Liver (tissue), 8 donors: ENCODE measurements at regions not wholly inside any gene's neighbourhood (a gene's known extent, or its start where the extent isn't known, plus 50 kb on each side); places are given as distances from the start of the nearest gene placed in this dataset.

Source experiments
- DNase-seq: peaks from one replicate; pipeline ENCODE4 v3.0.0-alpha.2; 2017; ENCODE audit warnings: low spot score
- H3K27ac ChIP-seq, 2 donors: one replicate each; pipeline ENCODE4 v1.7.0; 2013; ENCODE audit warnings: inconsistent platforms in 2 of 2, low read length in 2 of 2, control low read depth in 1 of 2, low read depth in 1 of 2, mild to moderate bottlenecking in 1 of 2
- H3K27me3 ChIP-seq, 4 donors: one replicate each; pipeline versions ENCODE4 v1.6.1 to v1.7.0; 2013; ENCODE audit warnings: low read length in 3 of 4, inconsistent platforms in 1 of 4, mild to moderate bottlenecking in 1 of 4, moderate library complexity in 1 of 4; ENCODE audit not compliant: control insufficient read depth in 4 of 4, insufficient read depth in 4 of 4
- H3K36me3 ChIP-seq, 4 donors: one replicate each; pipeline versions ENCODE4 v1.6.1 to v1.7.0; 2013; ENCODE audit warnings: low read length in 3 of 4, mild to moderate bottlenecking in 3 of 4, low read depth in 1 of 4, moderate library complexity in 1 of 4; ENCODE audit not compliant: control insufficient read depth in 4 of 4, insufficient read depth in 3 of 4
- H3K4me1 ChIP-seq, 4 donors: one replicate each; pipeline versions ENCODE4 v1.6.1 to v1.7.0; 2013; ENCODE audit warnings: low read length in 3 of 4, mild to moderate bottlenecking in 3 of 4, moderate library complexity in 1 of 4; ENCODE audit not compliant: control insufficient read depth in 4 of 4, insufficient read depth in 4 of 4
- H3K4me3 ChIP-seq, 3 donors: one replicate each; pipeline versions ENCODE4 v1.6.1 to v1.7.0; 2013; ENCODE audit warnings: low read length in 3 of 3, control low read depth in 1 of 3, low read depth in 1 of 3, mild to moderate bottlenecking in 1 of 3
- H3K9ac ChIP-seq, 2 donors: one replicate each; pipeline ENCODE4 v1.7.0; 2013; ENCODE audit warnings: low read length in 2 of 2, mild to moderate bottlenecking in 2 of 2, moderate library complexity in 2 of 2, control low read depth in 1 of 2, low read depth in 1 of 2
- H3K9me3 ChIP-seq, 4 donors: one replicate each; pipeline versions ENCODE4 v1.6.1 to v1.7.0; 2013; ENCODE audit warnings: low read length in 3 of 4; ENCODE audit not compliant: control insufficient read depth in 4 of 4
- ATF3 ChIP-seq: IDR thresholded peaks from 2 replicates; pipeline ENCODE4 v1.6.1; 2016; ENCODE audit warnings: antibody characterized with exemption
- CTCF ChIP-seq: fragments of 150-350 bp; IDR thresholded peaks from 2 replicates; pipeline ENCODE4 v1.5.1; 2017; ENCODE audit warnings: improper control_type of control experiment, low read depth, low read length; ENCODE audit not compliant: missing input control
- EGR1 ChIP-seq, 2 donors: IDR thresholded peaks; 2 replicates each; pipeline ENCODE4 v1.6.1; 2016 to 2018; ENCODE audit warnings: antibody characterized with exemption in 2 of 2, low read depth in 2 of 2
- FOXA1 ChIP-seq: IDR thresholded peaks from 2 replicates; pipeline ENCODE4 v1.6.1; 2016; ENCODE audit warnings: antibody characterized with exemption
- FOXA2 ChIP-seq: IDR thresholded peaks from 2 replicates; pipeline ENCODE4 v1.6.1; 2016; ENCODE audit warnings: antibody characterized with exemption
- GABPA ChIP-seq, 2 donors: IDR thresholded peaks in 1 of 2; conservative IDR thresholded peaks in 1 of 2; 2 replicates each; pipeline ENCODE4 v1.6.1; 2016; ENCODE audit warnings: antibody characterized with exemption in 2 of 2, mild to moderate bottlenecking in 1 of 2, moderate library complexity in 1 of 2
- HNF4G ChIP-seq: IDR thresholded peaks from 2 replicates; pipeline ENCODE4 v1.6.1; 2016; ENCODE audit warnings: antibody characterized with exemption
- MAX ChIP-seq: IDR thresholded peaks from 2 replicates; pipeline ENCODE4 v1.6.1; 2016; ENCODE audit warnings: antibody characterized with exemption
- NR2F2 ChIP-seq: IDR thresholded peaks from 2 replicates; pipeline ENCODE4 v1.6.1; 2016; ENCODE audit warnings: antibody characterized with exemption
- REST ChIP-seq: IDR thresholded peaks from 2 replicates; pipeline ENCODE4 v1.6.1; 2016; ENCODE audit warnings: antibody characterized with exemption, mild to moderate bottlenecking
- YY1 ChIP-seq: IDR thresholded peaks from 2 replicates; pipeline ENCODE4 v1.6.1; 2016; ENCODE audit warnings: antibody characterized with exemption, mild to moderate bottlenecking
- ZBTB33 ChIP-seq: IDR thresholded peaks from 2 replicates; pipeline ENCODE4 v1.6.1; 2016; ENCODE audit warnings: antibody characterized with exemption
- WGBS: extraction: QIAGEN DNeasy Blood & Tissue Kit; methylation state at CpG from one replicate; pipeline ENCODE4 v1.1.7; 2013; 5-methylcytosine and 5-hydroxymethylcytosine counted together
- donor health status: healthy.
- donor health status: healthy.
- donor health status: healthy.
- donor health status: healthy.
- donor health status: healthy.

GRCh38 chr17:36784633-36785032 is 152.6 kb upstream of the LHX1 start:
- H3K27me3 ChIP-seq: peaks cover 0 to 2% (median 0%) of the 10 kb centered on the region in 4 donors
- H3K27ac ChIP-seq: no peak overlapping the region
- H3K36me3 ChIP-seq: no peaks in the 10 kb centered on the region
- no peaks in the 10 kb centered on the region for H3K4me1 ChIP-seq
- 72% methylated on average over 1 of the region's 1 CpG for WGBS
- H3K9me3 ChIP-seq: no peaks in the 10 kb centered on the region
- no peak overlapping the region for H3K4me3 ChIP-seq
- no peak for TF ChIP-seq CTCF
- no peak for TF ChIP-seq GABPA (IDR thresholded peaks at IDR 0.05 in 1 of 2, conservative IDR thresholded peaks at IDR 0.05 in 1 of 2)
- no peak overlapping the region for H3K9ac ChIP-seq
- DNase-seq: no peak

GRCh38 chr17:36786867-36787266 is 150.4 kb upstream of the LHX1 start:
- H3K4me1 ChIP-seq: no peaks in the 10 kb centered on the region
- TF ChIP-seq MAX: no peak
- no peak overlapping the region for H3K9ac ChIP-seq
- no peak overlapping the region for H3K27ac ChIP-seq
- no peaks in the 10 kb centered on the region for H3K36me3 ChIP-seq
- no peak overlapping the region for H3K4me3 ChIP-seq
- H3K27me3 ChIP-seq: peaks cover 0 to 13% (median 5%) of the 10 kb centered on the region in 4 donors
- DNase-seq: no peak
- 76% methylated on average over 2 of the region's 2 CpGs for WGBS
- no peaks in the 10 kb centered on the region for H3K9me3 ChIP-seq

- no peak for DNase-seq
- TF ChIP-seq MAX (no peak), CTCF (no peak), GABPA (IDR thresholded peaks at IDR 0.05 in 1 of 2, conservative IDR thresholded peaks at IDR 0.05 in 1 of 2) (no peak), HNF4G (no peak), FOXA2 (no peak), ATF3 (no peak), YY1 (no peak), REST (no peak), NR2F2 (no peak), FOXA1 (no peak), ZBTB33 (no peak), EGR1 (IDR thresholded peaks at IDR 0.05; ENCODE audit: low read depth in 2 of 2) (no peak)
Measured at GRCh38 chr17:36791150-36791941, 145.9 kb upstream of the LHX1 start.

More at GRCh38 chr17:36791150-36791941, 145.9 kb upstream of the LHX1 start:
- Histone ChIP-seq H3K9me3 (no peaks in the 10 kb centered on the region), H3K9ac (no peak overlapping the region), H3K36me3 (no peaks in the 10 kb centered on the region), H3K27ac (no peak overlapping the region), H3K27me3 (peaks cover 0 to 13% (median 5%) of the 10 kb centered on the region in 4 donors), H3K4me1 (no peaks in the 10 kb centered on the region), H3K4me3 (no peak overlapping the region)
- WGBS: 14% methylated on average over 7 of the region's 7 CpGs
